ENCODE measurements at regions not wholly inside any gene's neighbourhood (a gene's known extent, or its start where the extent isn't known, plus 50 kb on each side); places are given as distances from the start of the nearest gene placed in this dataset.

- TF ChIP-seq, protein P1, sequence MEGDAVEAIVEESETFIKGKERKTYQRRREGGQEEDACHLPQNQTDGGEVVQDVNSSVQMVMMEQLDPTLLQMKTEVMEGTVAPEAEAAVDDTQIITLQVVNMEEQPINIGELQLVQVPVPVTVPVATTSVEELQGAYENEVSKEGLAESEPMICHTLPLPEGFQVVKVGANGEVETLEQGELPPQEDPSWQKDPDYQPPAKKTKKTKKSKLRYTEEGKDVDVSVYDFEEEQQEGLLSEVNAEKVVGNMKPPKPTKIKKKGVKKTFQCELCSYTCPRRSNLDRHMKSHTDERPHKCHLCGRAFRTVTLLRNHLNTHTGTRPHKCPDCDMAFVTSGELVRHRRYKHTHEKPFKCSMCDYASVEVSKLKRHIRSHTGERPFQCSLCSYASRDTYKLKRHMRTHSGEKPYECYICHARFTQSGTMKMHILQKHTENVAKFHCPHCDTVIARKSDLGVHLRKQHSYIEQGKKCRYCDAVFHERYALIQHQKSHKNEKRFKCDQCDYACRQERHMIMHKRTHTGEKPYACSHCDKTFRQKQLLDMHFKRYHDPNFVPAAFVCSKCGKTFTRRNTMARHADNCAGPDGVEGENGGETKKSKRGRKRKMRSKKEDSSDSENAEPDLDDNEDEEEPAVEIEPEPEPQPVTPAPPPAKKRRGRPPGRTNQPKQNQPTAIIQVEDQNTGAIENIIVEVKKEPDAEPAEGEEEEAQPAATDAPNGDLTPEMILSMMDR (conservative IDR thresholded peaks at IDR 0.05; ENCODE audit: low read depth, low read length): no peak
Measured at GRCh38 chr2:157957596-157957995, 81.5 kb upstream of the ACVR1 start.

DNA sequence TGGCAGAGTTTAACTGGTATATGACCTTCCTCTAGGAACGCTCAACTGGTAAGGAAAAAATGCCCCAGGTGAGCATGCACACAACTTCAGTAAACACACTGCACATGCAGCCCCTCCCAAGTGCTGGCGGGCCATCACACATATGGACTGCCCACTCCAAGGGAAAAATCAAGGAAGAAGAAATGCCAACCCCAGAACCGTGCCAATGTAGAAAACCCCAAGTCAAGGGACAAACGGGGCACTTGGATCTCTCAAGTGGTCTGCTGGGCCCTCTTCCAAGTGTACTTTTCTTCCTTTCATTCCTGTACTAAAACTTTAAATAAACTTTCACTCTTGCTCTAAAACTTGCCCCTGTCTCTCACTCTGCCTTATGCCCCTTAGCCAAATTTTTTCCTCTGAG lies 76.4 kb upstream of the ACVR1 start:
- H3K27me3 ChIP-seq (ENCODE audit: insufficient read depth, low read depth): no peaks in the 10 kb centered on the region
- H3K9ac ChIP-seq: no peak overlapping the region
- TF ChIP-seq, protein P1 (conservative IDR thresholded peaks at IDR 0.05; ENCODE audit: low read depth, low read length): no peak
- no peaks in the 10 kb centered on the region for H3K36me3 ChIP-seq (ENCODE audit: insufficient read depth)
- H3K4me1 ChIP-seq (ENCODE audit: low read depth, poor library complexity, severe bottlenecking): no peaks in the 10 kb centered on the region
- no peaks in the 10 kb centered on the region for H4K20me1 ChIP-seq (ENCODE audit: insufficient read depth)
- H3K4me3 ChIP-seq (IDR thresholded peaks at IDR 0.05; ENCODE audit: insufficient read depth, low read depth, low read length): no peak overlapping the region
- no peak overlapping the region for H2AFZ ChIP-seq (ENCODE audit: low read depth)
- H3K4me2 ChIP-seq: no peak overlapping the region
- H3K27ac ChIP-seq: no peak overlapping the region
- H3K79me2 ChIP-seq (ENCODE audit: insufficient read depth, low read depth): no peaks in the 10 kb centered on the region

More at GRCh38 chr2:157957596-157957995, 81.5 kb upstream of the ACVR1 start:
- Histone ChIP-seq H3K27me3 (ENCODE audit: insufficient read depth, low read depth) (no peaks in the 10 kb centered on the region), H2AFZ (ENCODE audit: low read depth) (no peak overlapping the region), H3K4me1 (ENCODE audit: low read depth, poor library complexity, severe bottlenecking) (no peaks in the 10 kb centered on the region), H4K20me1 (ENCODE audit: insufficient read depth) (no peaks in the 10 kb centered on the region), H3K27ac (no peak overlapping the region), H3K4me3 (IDR thresholded peaks at IDR 0.05; ENCODE audit: insufficient read depth, low read depth, low read length) (no peak overlapping the region), H3K79me2 (ENCODE audit: insufficient read depth, low read depth) (no peaks in the 10 kb centered on the region), H3K9ac (no peak overlapping the region), H3K4me2 (no peak overlapping the region), H3K36me3 (ENCODE audit: insufficient read depth) (no peaks in the 10 kb centered on the region)

GRCh38 chr2:157948856-157949255 lies 72.7 kb upstream of the ACVR1 start:
- no peak overlapping the region for H3K9ac ChIP-seq

GRCh38 chr2:157946919-157947557 lies 70.9 kb upstream of the ACVR1 start:
- Histone ChIP-seq H3K27me3 (ENCODE audit: insufficient read depth, low read depth) (no peaks in the 10 kb centered on the region), H3K4me3 (IDR thresholded peaks at IDR 0.05; ENCODE audit: insufficient read depth, low read depth, low read length) (no peak overlapping the region), H3K79me2 (ENCODE audit: insufficient read depth, low read depth) (no peaks in the 10 kb centered on the region), H3K4me2 (no peak overlapping the region), H2AFZ (ENCODE audit: low read depth) (no peak overlapping the region), H3K4me1 (ENCODE audit: low read depth, poor library complexity, severe bottlenecking) (no peaks in the 10 kb centered on the region), H3K36me3 (ENCODE audit: insufficient read depth) (no peaks in the 10 kb centered on the region), H3K27ac (no peak overlapping the region), H4K20me1 (ENCODE audit: insufficient read depth) (no peaks in the 10 kb centered on the region), H3K9ac (no peak overlapping the region)
- TF ChIP-seq, protein P1 (conservative IDR thresholded peaks at IDR 0.05; ENCODE audit: low read depth, low read length): no peak

More at GRCh38 chr2:157948856-157949255, 72.7 kb upstream of the ACVR1 start:
- Histone ChIP-seq H3K36me3 (ENCODE audit: insufficient read depth) (no peaks in the 10 kb centered on the region), H3K79me2 (ENCODE audit: insufficient read depth, low read depth) (no peaks in the 10 kb centered on the region), H2AFZ (ENCODE audit: low read depth) (no peak overlapping the region), H3K27me3 (ENCODE audit: insufficient read depth, low read depth) (no peaks in the 10 kb centered on the region), H3K27ac (no peak overlapping the region), H3K4me2 (no peak overlapping the region), H4K20me1 (ENCODE audit: insufficient read depth) (no peaks in the 10 kb centered on the region), H3K4me3 (IDR thresholded peaks at IDR 0.05; ENCODE audit: insufficient read depth, low read depth, low read length) (no peak overlapping the region), H3K4me1 (ENCODE audit: low read depth, poor library complexity, severe bottlenecking) (no peaks in the 10 kb centered on the region)
- TF ChIP-seq, protein P1 (conservative IDR thresholded peaks at IDR 0.05; ENCODE audit: low read depth, low read length): no peak
